ENCODE measurements at regions not wholly inside any gene's neighbourhood (a gene's known extent, or its start where the extent isn't known, plus 50 kb on each side); places are given as distances from the start of the nearest gene placed in this dataset.

- no peaks in the 10 kb centered on the region for H3K27me3 ChIP-seq (ENCODE audit: control insufficient read depth, insufficient read depth, low read length)
- H3K4me3 ChIP-seq (ENCODE audit: insufficient read depth, low read depth, low read length) = no peak overlapping the region
- H3K36me3 ChIP-seq (replicated peaks; ENCODE audit: control insufficient read depth, insufficient read depth, low read length) = no peaks in the 10 kb centered on the region
- DNase-seq = no peak
These were observed 248.7 kb downstream of the IL15 start for GRCh38 chr4:141885112-141885511.

GRCh38 chr4:141890279-141890678 is 253.9 kb downstream of the IL15 start:
- Histone ChIP-seq H3K36me3 (replicated peaks; ENCODE audit: control insufficient read depth, insufficient read depth, low read length) (no peaks in the 10 kb centered on the region), H3K27me3 (ENCODE audit: control insufficient read depth, insufficient read depth, low read length) (no peaks in the 10 kb centered on the region), H3K4me3 (ENCODE audit: insufficient read depth, low read depth, low read length) (no peak overlapping the region)
- no peak for DNase-seq

- Histone ChIP-seq H3K27me3 (ENCODE audit: control insufficient read depth, insufficient read depth, low read length) (no peaks in the 10 kb centered on the region), H3K36me3 (replicated peaks; ENCODE audit: control insufficient read depth, insufficient read depth, low read length) (no peaks in the 10 kb centered on the region), H3K4me3 (ENCODE audit: insufficient read depth, low read depth, low read length) (no peak overlapping the region)
- no peak for DNase-seq
These were observed 255.1 kb downstream of the IL15 start for GRCh38 chr4:141891260-141892120.

GRCh38 chr4:141896687-141897086 is 260.3 kb downstream of the IL15 start:
- Histone ChIP-seq H3K4me3 (ENCODE audit: insufficient read depth, low read depth, low read length) (no peak overlapping the region), H3K36me3 (replicated peaks; ENCODE audit: control insufficient read depth, insufficient read depth, low read length) (no peaks in the 10 kb centered on the region), H3K27me3 (ENCODE audit: control insufficient read depth, insufficient read depth, low read length) (no peaks in the 10 kb centered on the region)
- no peak for DNase-seq

- DNase-seq = no peak
- Histone ChIP-seq H3K36me3 (replicated peaks; ENCODE audit: control insufficient read depth, insufficient read depth, low read length) (no peaks in the 10 kb centered on the region), H3K4me3 (ENCODE audit: insufficient read depth, low read depth, low read length) (no peak overlapping the region), H3K27me3 (ENCODE audit: control insufficient read depth, insufficient read depth, low read length) (no peaks in the 10 kb centered on the region)
These were observed 262.0 kb downstream of the IL15 start for GRCh38 chr4:141898346-141898745.

GRCh38 chr4:141899103-141899502 is 262.7 kb downstream of the IL15 start:
- H3K27me3 ChIP-seq (ENCODE audit: control insufficient read depth, insufficient read depth, low read length) = no peaks in the 10 kb centered on the region
- no peak for DNase-seq
- no peaks in the 10 kb centered on the region for H3K36me3 ChIP-seq (replicated peaks; ENCODE audit: control insufficient read depth, insufficient read depth, low read length)
- H3K4me3 ChIP-seq (ENCODE audit: insufficient read depth, low read depth, low read length) = no peak overlapping the region

- Histone ChIP-seq H3K27me3 (ENCODE audit: control insufficient read depth, insufficient read depth, low read length) (no peaks in the 10 kb centered on the region), H3K4me3 (ENCODE audit: insufficient read depth, low read depth, low read length) (no peak overlapping the region), H3K36me3 (replicated peaks; ENCODE audit: control insufficient read depth, insufficient read depth, low read length) (no peaks in the 10 kb centered on the region)
- DNase-seq = no peak
These were observed 263.2 kb downstream of the IL15 start for GRCh38 chr4:141899541-141899940.

GRCh38 chr4:141900856-141901255 is 264.5 kb downstream of the IL15 start:
- DNase-seq = no peak
- no peak overlapping the region for H3K4me3 ChIP-seq (ENCODE audit: insufficient read depth, low read depth, low read length)

GRCh38 chr4:141905751-141906150 is 269.4 kb downstream of the IL15 start:
- no peaks in the 10 kb centered on the region for H3K27me3 ChIP-seq (ENCODE audit: control insufficient read depth, insufficient read depth, low read length)
- H3K4me3 ChIP-seq (ENCODE audit: insufficient read depth, low read depth, low read length) = no peak overlapping the region
- DNase-seq = no peak
- H3K36me3 ChIP-seq (replicated peaks; ENCODE audit: control insufficient read depth, insufficient read depth, low read length) = no peaks in the 10 kb centered on the region

More at GRCh38 chr4:141900856-141901255, 264.5 kb downstream of the IL15 start:
- Histone ChIP-seq H3K27me3 (ENCODE audit: control insufficient read depth, insufficient read depth, low read length) (no peaks in the 10 kb centered on the region), H3K36me3 (replicated peaks; ENCODE audit: control insufficient read depth, insufficient read depth, low read length) (no peaks in the 10 kb centered on the region)

- no peaks in the 10 kb centered on the region for H3K36me3 ChIP-seq (replicated peaks; ENCODE audit: control insufficient read depth, insufficient read depth, low read length)
- no peak overlapping the region for H3K4me3 ChIP-seq (ENCODE audit: insufficient read depth, low read depth, low read length)
- H3K27me3 ChIP-seq (ENCODE audit: control insufficient read depth, insufficient read depth, low read length) = no peaks in the 10 kb centered on the region
- DNase-seq = no peak
These were observed 273.2 kb downstream of the IL15 start for GRCh38 chr4:141909541-141909940.

- no peaks in the 10 kb centered on the region for H3K27me3 ChIP-seq (ENCODE audit: control insufficient read depth, insufficient read depth, low read length)
These were observed 276.4 kb downstream of the IL15 start for GRCh38 chr4:141912831-141913230.

GRCh38 chr4:141913928-141914327 is 277.5 kb downstream of the IL15 start:
- H3K27me3 ChIP-seq (ENCODE audit: control insufficient read depth, insufficient read depth, low read length) = no peaks in the 10 kb centered on the region
- no peaks in the 10 kb centered on the region for H3K36me3 ChIP-seq (replicated peaks; ENCODE audit: control insufficient read depth, insufficient read depth, low read length)
- no peak overlapping the region for H3K4me3 ChIP-seq (ENCODE audit: insufficient read depth, low read depth, low read length)
- no peak for DNase-seq

More at GRCh38 chr4:141912831-141913230, 276.4 kb downstream of the IL15 start:
- Histone ChIP-seq H3K4me3 (ENCODE audit: insufficient read depth, low read depth, low read length) (no peak overlapping the region), H3K36me3 (replicated peaks; ENCODE audit: control insufficient read depth, insufficient read depth, low read length) (no peaks in the 10 kb centered on the region)
- DNase-seq = no peak

GRCh38 chr4:141914746-141915145 is 278.4 kb downstream of the IL15 start:
- no peak for DNase-seq
- Histone ChIP-seq H3K36me3 (replicated peaks; ENCODE audit: control insufficient read depth, insufficient read depth, low read length) (no peaks in the 10 kb centered on the region), H3K27me3 (ENCODE audit: control insufficient read depth, insufficient read depth, low read length) (no peaks in the 10 kb centered on the region), H3K4me3 (ENCODE audit: insufficient read depth, low read depth, low read length) (no peak overlapping the region)

- Histone ChIP-seq H3K27me3 (ENCODE audit: control insufficient read depth, insufficient read depth, low read length) (no peaks in the 10 kb centered on the region), H3K4me3 (ENCODE audit: insufficient read depth, low read depth, low read length) (no peak overlapping the region), H3K36me3 (replicated peaks; ENCODE audit: control insufficient read depth, insufficient read depth, low read length) (no peaks in the 10 kb centered on the region)
- DNase-seq = no peak
These were observed 283.3 kb downstream of the IL15 start for GRCh38 chr4:141919649-141920048.

- Histone ChIP-seq H3K36me3 (replicated peaks; ENCODE audit: control insufficient read depth, insufficient read depth, low read length) (no peaks in the 10 kb centered on the region), H3K27me3 (ENCODE audit: control insufficient read depth, insufficient read depth, low read length) (no peaks in the 10 kb centered on the region), H3K4me3 (ENCODE audit: insufficient read depth, low read depth, low read length) (no peak overlapping the region)
- no peak for DNase-seq
These were observed 284.9 kb downstream of the IL15 start for GRCh38 chr4:141921293-141921692.

Data from H7 (cell line).